HG02938 (cell line): ENCODE measurements at regions not wholly inside any gene's neighbourhood (a gene's known extent, or its start where the extent isn't known, plus 50 kb on each side); places are given as distances from the start of the nearest gene placed in this dataset.

Experiments
- ATAC-seq: cut with Tn5 transposase; IDR thresholded peaks from one replicate; pipeline ENCODE4 v1.9.1; 2021; ENCODE audit warnings: mild to moderate bottlenecking, moderate library complexity; ENCODE audit not compliant: unreplicated experiment

DNA sequence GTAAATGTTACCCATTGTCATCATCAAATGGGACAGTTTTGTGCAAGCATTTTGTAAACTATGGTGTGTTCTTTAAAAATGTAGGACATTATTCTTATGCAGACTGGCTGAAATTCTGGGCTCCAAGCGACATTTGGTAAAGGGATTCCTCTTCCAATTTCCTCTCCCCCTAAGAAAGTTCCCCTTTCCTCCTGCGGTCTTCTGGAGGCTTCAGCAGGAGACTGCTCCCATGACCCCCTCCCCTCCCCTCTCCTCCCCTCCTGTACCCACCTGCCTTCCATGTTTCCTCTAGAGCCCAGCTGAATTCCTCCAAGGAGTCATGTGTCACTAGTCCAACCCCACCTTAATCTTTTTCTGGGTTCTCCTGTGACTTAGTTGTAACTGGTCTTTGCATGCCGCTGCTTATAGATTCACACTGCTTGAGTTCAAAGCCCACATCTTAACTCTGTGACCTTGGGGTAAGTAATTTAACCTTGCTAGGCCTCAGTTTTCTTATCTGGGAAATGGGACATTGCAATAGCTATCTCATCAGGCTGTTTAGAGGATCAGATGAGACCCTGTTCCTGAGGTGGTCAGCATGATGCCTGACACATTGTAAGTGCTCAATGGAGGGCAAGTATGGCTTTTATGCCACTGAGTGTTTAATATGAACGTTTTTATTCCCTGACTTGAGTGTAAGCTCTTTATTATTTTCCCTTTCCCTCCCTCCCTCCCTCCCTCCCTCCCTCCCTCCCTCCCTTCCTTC lies 69.9 kb upstream of the WDR26 start:
- ATAC-seq, result no peak

DNA sequence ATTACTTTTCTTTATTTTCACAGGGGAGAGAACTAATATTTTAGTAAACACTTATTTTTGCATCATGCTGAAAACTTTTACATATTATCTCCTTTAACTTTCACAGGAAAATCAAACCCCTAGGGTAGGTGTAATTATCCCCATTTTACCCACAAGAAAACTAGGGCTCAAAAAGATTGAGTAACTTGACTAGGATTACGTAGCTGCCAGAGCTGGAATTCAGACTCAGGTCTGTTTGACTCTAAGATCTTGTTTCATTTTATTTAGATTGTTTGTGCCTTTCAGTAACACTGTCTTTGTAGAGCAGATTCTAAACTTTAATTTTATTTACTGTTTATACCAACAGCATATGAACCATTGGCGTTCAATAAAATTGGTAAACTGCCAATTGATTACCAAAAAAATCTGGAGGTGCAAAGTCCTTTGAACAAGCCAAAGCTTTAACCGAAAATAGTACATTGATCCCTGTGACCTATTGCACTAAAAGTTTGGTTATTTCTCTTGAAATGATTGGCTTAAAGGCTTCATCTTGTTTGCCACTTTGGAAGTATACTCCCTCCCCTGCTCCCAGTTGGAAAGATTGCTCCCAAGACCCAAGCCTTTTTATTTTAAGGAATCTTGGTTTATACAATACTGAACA lies 71.0 kb upstream of the WDR26 start:
- no peak for ATAC-seq

DNA sequence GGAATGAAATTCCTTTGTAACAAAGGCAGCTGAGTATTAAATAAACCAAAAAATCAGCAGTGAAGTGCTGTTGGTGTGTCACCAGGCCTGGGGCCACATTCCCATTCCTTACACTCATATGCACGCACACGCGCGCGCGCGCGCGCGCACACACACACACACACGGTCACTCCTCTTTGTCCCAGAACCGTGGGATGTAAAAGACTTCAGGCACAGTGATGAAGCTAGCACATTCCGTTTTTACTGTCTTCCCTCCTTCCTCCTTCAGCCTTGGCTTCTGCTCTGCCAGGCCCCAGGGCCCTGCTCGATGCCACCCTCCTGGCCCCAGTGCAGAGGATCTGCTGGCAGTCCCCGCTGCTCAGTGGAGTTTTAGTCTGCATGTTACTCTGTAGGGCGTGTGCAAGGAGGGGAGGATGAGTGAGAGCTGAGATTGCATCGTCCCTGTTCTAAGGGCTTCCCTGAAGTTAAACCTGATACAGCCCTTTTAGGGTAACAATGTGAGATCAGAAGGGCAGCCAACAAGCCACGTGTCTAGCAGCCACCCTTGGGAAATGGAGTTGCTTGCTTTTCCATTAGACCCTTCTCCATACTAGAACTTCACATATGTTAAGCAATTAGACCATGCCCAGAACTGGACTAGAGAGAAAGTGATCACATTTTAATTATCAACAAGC lies 71.7 kb upstream of the WDR26 start:
- ATAC-seq, result no peak

DNA sequence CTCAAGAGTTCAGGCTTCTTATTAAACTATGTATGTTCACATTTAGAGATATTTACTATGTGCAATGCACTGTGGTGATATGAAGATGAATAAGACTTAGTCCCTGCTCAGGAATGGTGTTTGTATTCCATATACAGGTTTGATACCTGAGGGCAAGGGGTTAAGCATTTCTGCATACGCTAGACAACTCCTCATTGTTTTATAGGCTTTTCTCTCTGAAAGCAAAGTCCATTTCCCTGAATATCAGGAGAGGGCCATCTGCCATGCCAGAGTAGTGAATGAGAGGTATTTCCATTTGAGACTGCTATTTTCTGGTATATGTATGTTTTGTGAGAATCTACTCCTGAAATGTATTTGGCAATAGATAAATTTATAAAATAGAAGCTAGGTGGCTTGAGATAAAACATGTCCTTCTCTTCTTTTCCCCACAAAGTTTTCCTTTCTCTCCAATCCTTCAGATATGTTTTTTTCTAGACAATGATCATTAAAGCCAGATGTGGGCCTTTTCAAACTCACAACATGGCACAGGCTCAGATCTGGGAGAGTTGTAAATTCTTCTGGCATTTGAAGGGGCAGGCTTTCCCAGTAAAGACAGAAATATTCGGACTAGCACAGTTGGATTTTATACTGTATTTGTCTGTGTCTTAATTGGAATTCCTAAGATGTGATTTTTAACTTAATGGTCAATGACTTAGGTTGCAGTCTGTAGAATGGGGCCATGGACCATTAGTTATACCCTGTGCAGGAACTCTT lies 73.3 kb upstream of the WDR26 start:
- no peak for ATAC-seq

DNA sequence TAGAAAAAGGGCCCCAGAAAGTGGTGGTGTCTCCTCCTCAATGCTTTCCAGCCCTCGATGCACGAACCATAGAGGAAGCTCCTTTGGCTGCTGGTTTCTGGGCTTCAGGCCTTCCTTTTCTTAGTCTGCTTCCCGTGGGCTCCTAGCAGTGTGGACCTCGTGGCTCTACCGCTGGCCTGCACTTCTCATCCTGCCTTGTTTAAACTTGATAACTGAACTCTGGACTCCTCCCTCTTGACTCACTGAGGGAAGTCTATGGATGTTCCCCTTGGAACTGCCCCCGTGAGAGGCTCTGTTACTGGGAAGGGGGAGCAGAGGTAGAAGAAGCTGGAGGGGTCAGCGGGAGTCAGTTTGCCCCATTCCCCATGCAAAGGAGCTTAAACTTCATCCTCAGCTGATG lies 75.3 kb upstream of the WDR26 start:
- no peak for ATAC-seq

DNA sequence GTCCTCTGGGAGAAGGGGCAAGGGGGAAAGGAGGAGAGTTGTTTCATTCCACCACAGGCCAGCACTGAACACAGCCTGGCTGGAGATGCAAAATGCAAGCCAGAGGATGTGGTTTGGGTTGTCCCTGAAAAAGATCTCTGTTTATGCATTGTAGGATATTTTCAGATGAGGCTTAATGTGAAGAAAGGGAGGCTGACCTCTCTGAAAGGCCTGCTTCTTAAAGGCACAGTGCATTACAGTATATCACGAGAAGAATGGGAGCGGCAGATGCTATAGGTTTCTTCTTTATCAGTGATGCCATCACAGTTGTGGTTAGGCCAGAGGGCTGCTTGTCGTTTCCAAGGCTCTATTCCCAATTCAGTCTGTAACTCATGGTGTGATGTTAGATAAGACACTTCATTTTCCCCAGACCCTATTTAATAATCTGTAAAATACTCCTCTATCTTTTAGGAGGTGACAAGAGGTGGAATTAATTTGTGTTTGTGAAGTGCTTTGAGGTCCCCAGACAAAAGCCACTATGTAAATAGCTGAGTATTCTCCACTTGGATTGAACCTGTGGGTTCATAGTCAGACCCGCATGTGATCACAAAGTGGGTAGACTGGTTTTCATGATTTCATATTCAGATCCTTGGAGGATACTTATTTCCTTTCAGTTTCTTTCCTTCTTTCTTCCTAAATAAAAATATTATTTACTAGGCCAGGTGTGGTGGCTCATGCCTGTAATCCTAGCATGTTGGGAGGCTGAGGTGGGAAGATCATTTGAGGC lies 76.5 kb upstream of the WDR26 start:
- ATAC-seq, result no peak

DNA sequence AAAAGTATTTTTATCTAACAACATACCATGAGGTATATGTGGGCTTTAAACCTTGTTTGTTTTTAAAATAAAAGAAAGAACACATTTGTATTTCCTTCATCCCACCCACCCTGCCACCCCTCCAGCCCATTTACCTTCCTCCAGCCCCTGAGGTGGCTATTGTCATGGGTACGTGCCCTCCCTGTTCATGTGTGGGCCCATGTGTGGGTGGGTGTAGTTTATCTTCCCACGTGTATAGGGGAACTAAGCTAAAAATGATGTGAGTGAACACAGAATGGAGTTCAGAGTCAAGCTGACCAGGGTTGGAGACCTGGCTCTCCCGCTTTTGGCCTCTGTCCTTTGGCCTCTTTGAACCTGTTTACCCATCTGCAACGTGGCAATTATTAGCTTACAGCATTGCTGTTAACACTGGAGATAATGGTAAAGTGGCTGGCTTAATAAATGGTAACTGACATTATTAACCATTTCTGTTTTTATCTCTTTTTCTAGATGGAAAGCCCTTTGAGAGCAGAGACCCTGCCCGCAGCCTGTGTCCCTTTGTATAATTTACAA lies 78.1 kb upstream of the WDR26 start:
- ATAC-seq, result no peak

DNA sequence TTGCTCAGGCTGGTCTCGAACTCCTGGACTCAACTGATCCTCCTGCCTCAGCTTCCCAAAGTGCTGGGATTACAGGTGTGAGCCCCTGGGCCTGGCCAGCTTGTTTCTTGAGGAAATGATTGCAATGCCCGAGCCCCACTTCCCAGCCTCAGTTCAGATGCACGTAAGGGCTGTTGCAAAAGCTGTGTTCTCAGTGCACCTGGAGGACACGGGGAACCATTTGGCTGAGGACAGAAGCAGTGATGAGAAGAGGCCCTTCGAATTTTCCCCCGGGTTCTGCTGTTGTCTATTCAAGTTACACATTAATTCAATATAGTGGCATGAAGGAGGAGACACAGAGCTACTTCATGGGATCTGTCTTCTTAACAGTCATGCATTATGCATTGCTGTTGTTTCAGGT lies 78.8 kb upstream of the WDR26 start:
- no peak for ATAC-seq

DNA sequence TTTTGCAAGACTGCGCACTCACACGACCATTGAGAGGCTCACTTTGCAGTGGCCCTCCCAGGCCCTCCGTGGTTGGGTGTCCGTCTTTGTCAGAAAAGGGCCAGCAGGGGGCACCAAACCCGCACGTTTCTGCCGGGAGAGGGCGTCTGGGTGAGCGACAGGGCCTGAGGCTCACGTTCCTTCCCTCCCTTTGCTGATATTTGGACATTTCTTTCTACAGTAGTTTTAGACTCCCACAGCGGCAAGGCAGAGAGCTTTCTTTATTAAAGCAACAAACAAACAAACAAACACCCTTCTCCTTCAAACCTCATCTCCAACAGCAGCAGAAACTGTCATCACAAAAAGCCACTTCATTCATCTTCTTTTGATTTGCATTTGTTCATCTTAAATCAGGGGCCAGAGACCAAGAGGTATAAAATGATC lies 79.2 kb upstream of the WDR26 start:
- ATAC-seq, result peak; percentile 94

DNA sequence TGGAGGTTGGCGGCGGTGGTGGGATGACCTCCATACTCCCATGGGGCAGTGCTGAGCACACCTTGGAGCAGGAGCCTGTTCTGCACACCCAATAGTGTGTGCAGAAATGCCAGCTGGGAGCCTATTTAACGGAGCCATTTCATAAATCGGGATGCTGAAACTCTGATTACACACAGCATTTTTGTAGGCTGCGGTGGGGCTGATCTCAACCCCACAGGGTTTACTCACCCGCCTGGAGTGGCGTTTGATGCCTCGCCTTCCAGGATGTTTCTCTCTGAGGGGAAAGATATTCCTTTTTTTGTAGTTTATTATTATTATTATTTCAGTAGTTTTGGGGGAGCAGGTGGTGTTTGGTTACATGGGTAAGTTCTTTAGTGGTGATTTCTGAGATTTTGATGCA lies 82.6 kb upstream of the WDR26 start:
- no peak for ATAC-seq

DNA sequence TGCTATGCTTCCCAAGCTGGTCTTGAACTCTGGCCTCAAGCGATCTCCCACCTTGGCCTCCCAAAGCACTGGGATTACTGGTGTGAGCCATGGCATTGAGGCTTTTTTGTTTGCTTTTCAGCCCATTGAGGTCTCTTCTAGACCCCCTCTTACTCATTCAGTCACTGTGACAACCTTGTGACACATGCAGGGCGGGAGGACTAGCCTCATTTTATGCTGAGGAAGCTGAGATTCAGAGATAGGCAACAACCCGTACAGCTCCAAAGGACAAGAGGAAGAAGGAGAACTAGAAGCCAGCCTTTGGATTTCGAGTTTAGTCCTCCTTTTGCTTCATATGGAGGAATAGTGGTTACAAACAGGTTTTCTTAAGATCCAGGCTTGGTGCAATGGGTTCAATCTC lies 83.9 kb upstream of the WDR26 start:
- ATAC-seq, result no peak

DNA sequence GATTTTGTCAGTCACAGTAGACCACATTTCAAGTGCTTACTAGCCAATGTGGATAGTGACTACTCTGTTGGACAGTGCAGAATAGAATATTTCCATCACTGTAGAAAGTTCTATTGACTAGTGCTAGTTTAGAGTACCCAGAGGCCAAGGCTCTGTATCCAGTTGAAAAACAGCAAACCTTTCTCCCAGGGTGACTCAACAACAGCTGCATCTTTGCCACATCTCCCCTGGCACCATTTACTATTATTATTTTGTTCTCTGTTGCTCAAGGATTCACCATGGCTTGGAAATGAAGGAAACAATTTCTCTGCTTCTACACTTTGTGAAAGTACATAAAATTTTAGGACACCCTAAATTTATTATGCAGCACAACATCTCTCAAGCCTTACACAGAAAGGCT lies 85.3 kb upstream of the WDR26 start:
- no peak for ATAC-seq

DNA sequence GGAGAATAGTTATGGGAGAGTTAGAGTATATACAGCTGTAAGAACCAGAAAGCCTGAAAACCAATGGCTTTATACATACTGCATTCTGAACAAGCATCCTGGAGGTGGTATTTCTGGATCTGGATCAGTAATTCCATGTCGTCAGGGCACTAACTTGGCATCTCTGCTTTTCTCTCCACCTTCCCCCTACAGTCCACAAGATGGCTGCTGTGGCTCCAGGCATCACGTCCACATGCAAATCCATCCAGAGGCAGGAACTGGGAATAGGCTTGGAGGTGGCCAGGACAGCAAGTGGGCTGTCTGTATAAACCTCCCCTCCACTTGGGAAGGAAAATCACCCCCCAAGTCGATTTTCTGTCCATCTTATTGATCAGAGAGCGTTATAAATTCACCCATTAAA lies 86.2 kb upstream of the WDR26 start:
- ATAC-seq, result no peak

DNA sequence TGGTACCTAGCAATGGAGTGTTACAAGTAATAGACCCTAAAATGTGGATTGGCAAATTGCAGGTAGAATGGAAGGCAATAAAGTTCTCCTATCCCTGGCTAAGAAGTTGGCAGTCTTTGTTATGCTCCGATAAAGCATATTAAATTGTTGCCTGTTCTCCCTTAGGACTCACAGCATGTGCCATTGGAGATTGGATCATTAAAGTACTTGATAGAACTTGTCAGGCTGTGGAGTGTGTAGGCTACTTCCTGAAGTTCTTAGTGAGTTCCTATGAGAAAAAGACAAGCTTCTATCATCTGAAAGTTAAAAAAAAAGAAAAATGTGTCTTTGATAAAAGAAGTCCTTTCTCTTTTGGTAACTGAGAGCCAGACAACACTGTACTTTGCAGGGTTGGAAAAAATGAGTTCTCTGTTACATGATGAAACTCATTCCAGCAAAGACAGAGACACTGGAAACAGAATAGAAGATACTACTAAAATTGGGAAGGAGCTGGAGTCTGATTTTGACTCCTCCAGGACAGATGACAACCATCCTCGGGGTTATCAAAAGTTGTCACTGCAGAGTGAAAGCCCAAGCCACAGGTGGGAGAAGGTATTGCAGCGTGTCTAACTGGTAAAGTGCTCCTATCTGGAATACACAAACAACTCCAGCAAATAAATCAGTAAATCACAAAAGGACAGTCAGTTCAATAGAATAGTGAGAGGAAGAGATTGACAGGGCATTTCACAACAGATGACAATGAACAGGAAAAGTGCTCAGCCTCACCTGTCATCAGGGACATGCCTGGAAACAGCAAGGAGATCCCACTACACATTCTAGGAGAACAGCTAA lies 87.5 kb upstream of the WDR26 start:
- ATAC-seq, result no peak

DNA sequence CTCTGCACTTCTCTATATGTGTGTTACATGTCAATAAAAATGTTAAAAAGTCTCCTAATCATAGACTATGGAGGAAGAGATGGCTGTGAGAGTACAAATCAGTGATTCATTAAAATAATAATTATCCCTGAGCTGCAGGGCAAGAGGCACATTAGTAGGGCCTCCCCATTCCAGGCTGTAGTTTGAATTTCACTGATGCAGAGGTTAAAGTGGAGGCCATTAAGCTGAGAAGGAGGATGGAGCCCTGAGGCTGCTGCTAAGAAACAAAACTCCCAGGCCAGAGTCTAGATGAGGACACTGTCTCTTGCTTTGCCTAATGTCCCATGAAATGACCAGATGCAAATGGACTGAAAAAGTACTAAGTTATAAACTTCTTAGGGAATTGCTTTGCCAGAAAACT lies 89.1 kb upstream of the WDR26 start:
- no peak for ATAC-seq

DNA sequence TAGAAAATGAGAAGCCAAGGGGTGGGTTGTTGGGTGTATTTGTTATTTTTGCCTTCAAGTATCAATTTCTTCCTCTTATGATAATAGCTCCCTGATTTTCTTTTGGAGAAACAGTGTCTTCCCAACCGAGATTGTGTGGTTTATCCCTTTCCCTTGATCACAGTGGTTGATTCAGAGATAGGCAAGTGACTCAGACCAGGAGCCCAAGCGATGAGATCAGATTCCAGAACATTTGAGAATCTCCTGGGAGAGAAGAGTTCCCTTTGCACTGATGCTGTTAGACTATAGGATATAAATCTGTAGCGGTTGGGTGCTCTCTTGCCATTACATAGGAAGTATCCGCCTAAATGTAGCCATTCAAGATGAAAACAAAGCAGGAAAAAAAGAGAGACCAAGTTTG lies 90.1 kb upstream of the WDR26 start:
- no peak for ATAC-seq

DNA sequence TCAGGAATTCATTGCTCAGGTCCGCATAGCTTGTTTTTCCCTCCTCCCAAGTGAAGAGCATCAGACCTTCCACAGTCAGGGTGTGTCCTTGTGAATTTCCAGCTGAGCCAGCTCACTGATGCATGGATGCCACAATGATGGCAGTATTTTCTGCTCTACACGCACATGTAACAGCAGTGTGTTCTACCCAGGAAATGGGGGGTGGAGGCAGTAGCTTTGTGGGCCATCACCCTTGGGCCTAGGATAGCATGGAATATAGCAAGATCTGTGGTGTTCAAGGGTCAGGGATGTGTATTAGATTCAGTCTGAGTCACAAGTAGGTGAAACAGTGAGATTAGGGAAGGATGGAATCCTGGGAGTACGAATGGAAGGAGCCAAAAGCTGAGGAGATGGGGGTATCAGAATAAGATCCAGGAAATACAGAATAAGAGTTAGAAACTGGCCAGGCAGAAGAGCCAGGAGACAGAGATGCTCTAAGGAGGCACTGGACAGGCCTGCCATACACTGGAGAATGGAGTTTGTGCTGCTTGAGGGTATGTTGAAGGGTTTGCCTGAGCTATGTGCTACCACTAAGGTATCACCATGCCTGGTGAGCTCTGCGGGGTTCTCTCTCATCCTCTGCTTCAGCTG lies 90.6 kb upstream of the CNIH3 start:
- ATAC-seq, result no peak

DNA sequence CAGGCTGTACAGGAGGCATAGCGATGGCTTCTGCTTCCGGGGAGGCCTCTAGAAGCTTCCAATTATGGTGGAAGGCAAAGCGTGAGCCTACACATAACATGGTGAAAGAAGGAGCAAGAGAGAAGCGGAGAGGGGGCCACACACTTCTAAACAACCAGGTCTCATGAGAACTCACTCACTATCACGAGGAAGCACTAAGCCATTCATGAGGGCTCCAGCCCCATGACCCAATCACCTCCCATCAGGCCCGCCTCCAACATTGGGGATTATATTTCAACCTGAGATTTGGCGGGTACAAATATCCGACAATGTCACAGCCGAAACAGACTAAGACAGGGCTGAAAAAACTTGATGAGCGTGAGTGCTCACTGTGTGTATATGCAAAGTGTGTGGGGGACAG lies 89.3 kb upstream of the CNIH3 start:
- no peak for ATAC-seq

DNA sequence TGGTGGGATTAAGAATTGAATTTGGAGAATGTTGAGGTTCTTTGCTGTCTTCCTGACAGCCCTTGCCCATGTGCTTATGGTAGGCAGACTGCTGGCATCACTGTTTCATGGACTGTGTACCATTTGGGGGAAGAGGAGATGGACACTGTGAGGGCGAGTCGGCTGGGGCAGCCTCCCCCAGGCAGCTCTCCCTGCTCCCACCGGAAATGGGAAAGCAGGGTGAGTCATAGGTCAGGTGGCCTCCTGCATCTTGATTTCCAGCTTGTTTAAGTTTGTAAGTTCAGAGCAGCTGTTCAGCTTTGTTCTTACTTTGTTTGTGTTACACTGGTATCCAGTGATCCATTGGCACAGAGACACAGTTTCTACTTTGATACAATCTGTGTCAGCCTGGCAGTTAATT lies 87.2 kb upstream of the CNIH3 start:
- ATAC-seq, result no peak
